Femur (tissue), 1 donor: ENCODE measurements at regions not wholly inside any gene's neighbourhood (a gene's known extent, or its start where the extent isn't known, plus 50 kb on each side); places are given as distances from the start of the nearest gene placed in this dataset.

Source experiments
- DNase-seq: peaks from one replicate; pipeline ENCODE4 v3.0.0-alpha.2; 2017

- DNase-seq: no peak
Observed at GRCh38 chrX:94361241-94361640, 687.2 kb downstream of the FAM133A start.

DNA sequence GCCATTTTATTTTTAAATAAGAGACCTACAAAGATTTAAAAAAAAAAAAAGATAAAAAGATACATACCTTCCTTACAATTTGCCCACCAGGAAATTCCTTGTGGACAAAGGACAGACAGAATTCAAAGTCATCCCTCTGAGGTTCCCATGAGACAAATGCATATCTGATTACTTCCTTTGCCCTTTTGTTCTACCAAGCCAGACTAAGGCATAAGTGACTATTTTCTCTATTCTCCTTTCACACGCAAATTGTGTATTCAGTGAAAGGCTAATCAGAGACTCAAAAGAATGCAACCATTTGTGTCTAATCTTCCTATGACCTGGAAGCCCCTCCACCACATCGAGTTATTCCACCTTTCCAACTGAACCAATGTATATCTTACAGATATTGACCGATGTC lies 691.7 kb downstream of the FAM133A start:
- DNase-seq: no peak

GRCh38 chrX:94366616-94367015 lies 692.6 kb downstream of the FAM133A start:
- no peak for DNase-seq

DNA sequence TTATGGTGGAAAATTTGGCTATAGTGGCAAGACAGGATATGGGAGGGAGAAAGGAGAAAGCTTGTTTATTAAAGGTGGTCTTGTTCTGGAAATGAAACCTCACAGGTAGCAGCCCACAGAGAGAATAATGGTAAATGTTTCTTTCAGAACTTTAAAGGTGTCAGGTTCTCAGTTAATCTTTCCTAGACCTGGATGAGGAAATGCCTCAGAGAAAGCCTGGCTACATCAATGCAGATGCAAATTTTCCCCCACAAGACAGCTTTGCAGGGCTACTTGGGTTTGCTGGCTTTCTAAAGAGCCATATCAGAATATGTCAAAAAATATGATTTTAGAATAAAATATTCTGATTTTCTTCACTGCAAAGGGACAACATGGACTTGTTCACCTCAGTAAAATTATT lies 715.0 kb downstream of the FAM133A start:
- no peak for DNase-seq

- no peak for DNase-seq
Observed at GRCh38 chrX:94400488-94400887, 726.5 kb downstream of the FAM133A start.

GRCh38 chrX:94401426-94401825 lies 727.4 kb downstream of the FAM133A start:
- no peak for DNase-seq

- DNase-seq: no peak
Observed at GRCh38 chrX:94414746-94415145, 740.7 kb downstream of the FAM133A start.

GRCh38 chrX:94418065-94418464 lies 744.1 kb downstream of the FAM133A start:
- DNase-seq: no peak

- DNase-seq: no peak
Observed at GRCh38 chrX:94424456-94424855, 750.5 kb downstream of the FAM133A start.

GRCh38 chrX:94430091-94430490 lies 756.1 kb downstream of the FAM133A start:
- DNase-seq: no peak

DNA sequence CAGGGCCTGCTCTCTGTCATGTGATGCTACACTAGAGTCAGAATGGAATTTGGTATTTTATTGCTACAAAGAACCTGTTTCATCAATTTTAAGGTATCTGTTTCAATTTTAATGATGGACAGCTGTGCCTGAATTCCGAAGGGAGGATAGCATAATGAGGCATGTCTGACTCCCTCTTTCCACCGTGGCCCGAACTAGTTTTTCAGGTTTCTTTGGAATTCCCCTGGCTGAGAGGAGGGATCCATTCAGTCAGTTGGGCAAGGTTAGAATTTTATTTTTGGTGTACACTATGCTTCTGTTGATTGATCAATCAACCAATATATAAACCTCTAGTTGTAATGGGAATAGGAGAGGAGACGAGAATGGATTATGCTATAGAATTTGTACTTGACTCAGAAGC lies 761.8 kb downstream of the FAM133A start:
- DNase-seq: no peak

DNA sequence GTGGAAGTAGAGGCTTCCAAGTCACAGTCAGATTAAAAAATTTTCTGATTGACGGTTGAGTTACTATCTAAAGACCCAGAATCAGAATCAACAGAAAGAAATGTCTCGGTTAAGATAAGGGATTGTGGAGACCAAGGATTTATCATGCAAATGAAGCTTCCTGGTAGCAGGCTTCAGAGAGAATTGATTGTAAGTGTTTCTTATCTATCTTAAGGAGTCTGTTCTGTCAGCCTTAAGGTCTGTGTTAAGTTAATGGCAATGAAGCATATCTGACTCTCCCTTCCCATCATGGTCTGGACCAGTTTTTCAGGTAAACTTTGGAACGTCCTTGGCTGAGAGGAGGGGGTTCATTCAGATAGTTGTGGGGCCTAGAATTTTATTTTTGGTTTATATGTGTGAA lies 780.2 kb downstream of the FAM133A start:
- no peak for DNase-seq

DNA sequence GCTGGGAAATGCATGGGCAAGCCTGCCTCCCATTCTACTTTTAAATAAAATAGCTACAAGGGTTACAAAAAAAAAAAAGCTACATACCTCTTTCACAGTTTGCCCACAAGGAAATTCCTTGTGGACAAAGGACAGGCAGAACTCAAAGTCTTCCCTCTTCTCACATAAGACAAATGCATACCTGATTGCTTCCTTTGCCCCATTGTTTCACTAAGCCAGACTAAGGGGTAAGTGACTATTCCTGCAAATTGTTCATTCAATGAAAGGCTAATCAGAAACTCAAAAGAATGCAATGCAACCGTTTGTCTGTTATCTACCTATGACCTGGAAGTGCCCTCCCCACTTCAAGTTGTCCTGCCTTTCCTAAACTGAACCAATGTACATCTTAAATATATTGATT lies 780.6 kb downstream of the FAM133A start:
- DNase-seq: no peak

- DNase-seq: no peak
Observed at GRCh38 chrX:94455782-94456181, 781.8 kb downstream of the FAM133A start.

DNA sequence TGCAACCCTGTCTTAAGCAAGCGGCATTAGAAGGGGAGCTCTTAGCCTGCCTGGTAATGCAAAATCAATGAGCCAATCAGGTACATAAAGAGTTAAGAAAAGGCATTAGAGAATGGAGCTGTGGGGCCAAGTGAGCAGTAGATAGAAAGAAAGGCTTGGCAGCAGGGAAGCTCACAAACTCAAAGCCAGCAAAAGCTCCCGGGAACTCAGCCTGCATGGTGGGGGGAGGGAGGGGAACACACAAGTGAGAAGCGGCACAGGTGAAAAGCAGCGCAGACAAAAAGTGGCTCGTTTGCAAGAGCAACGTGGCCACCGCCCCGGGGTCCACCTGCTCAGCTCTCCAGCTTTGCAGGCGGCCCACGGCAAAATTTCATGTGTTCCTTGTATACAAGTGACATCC lies 818.5 kb downstream of the FAM133A start:
- no peak for DNase-seq

GRCh38 chrX:94493405-94493804 lies 819.4 kb downstream of the FAM133A start:
- no peak for DNase-seq

DNA sequence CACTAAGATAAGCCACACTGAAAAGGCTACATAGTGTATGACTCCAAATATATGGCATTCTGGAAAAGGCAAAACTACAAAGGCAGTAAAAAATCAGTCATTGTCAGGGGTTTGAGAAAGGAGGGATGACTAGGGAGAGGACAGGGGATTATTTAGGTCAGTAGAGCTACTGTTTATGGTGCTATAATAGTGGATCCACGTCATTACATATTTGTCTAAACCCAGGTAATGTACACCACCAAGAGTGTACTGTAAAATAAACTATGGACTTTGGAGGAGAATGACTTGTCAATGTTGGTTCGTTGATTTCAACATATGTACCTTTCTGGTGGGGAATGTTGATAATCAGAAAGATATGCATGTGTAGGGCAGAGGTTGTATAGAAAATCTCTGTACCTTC lies 837.6 kb downstream of the FAM133A start:
- no peak for DNase-seq

GRCh38 chrX:94515009-94515408 lies 841.0 kb downstream of the FAM133A start:
- no peak for DNase-seq

DNA sequence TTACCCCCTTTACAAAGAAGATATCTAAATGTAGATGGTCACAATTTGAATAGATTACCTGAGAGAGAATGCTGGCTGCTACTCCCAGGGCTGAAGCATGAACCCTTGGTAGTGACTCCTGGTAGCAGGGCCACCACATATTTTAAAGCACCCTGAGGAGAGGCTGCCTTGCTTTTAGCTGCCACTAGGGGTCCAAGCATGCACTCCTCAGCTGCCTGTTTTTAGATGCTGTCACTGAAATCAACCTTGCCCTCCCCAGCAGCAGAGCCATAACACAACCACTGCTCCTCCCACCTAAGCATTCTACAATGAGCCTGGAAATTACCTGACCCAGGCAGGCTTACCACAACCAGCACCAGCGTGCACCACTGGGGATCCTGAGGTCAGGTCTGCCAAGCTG lies 850.9 kb downstream of the FAM133A start:
- DNase-seq: no peak

DNA sequence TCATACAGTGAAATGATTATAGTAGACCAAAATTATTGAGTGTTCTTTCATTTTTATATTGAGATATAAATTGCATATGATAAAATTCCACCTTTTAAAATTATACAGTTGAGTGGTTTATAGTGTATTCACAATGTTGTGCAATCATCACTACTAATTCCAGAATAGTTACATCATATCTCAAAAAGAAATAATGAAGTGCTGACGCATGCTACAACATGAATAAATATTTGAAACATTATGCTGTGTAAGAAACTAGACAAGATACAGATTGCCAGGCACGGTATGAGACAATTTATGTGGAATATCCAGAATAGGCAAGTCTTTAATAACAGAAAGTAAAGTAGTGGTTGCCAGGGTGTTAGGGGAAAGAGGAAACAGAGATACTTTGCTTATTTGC lies 871.7 kb downstream of the FAM133A start:
- DNase-seq: no peak

DNA sequence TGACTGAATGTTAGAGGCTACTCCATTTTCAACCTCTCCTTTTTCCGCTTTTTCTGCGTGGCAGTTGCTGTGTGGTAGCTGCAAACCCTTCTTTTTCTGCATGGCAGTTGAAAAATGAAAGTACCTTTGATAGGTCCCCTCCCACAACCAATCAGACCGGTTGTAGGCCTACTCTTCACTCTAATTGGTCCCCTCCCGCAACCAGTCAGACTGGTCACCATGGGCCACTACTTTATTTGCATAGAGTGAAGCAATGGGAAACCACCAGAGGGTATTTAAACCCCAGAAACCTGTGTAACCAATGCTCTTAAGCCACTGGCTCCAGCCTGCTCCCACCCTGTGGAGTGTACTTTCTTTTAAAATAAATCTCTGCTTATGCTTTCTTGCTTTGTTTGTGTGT lies 877.8 kb downstream of the FAM133A start:
- DNase-seq: no peak

DNA sequence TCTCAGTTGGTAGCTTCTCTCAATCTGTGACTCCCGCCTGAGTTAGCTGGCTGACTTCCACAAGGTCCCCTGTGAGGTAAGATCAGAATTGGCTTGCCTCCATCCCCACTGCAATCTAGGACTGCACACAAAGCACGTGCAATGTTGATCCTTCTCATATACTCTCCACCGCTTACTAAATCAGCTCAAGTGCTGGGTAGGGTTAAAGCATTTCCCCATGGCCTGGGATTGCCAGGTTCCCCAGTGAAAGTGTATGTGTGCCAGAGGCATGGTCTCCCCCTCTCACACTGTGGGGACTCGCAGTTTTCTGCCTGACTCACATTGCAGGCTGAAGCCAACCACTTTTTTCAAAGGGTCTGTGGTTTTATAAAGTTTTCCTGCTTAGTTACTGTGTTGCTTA lies 886.9 kb downstream of the FAM133A start:
- DNase-seq: no peak

- DNase-seq: no peak
Observed at GRCh38 chrX:94576367-94577004, 902.5 kb downstream of the FAM133A start.

GRCh38 chrX:94600077-94600476 lies 926.1 kb downstream of the FAM133A start:
- no peak for DNase-seq

DNA sequence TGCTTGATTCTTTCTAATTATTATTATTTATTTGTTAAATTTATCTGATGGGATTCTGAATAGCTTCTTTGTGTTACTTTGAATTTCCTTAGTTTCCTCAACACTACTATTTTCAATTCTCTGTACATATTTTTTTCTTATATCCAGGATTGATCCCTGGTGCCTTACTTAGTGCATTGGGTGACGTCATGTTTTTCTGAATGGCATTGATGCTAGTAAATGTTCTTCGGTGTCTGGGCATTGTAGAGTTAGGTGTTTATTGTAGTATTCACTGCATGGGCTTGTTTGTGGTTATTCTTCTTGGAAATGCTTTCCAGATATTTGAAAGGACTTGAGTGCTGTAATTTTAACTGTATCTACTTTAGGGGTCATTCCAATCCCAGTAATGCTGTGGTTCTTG lies 938.1 kb downstream of the FAM133A start:
- DNase-seq: no peak

GRCh38 chrX:94633237-94633636 lies 959.2 kb downstream of the FAM133A start:
- DNase-seq: no peak
